Neural cell (in vitro differentiated cells): ENCODE measurements at regions not wholly inside any gene's neighbourhood (a gene's known extent, or its start where the extent isn't known, plus 50 kb on each side); places are given as distances from the start of the nearest gene placed in this dataset.

ENCODE experiments used
- H2AFZ ChIP-seq: fragments of 200-600, 300-800 bp; sonication (generic), shearing (Covaris generic); 2 replicates; pipeline ENCODE4 v1.6.0; 2014; ENCODE audit warnings: low read depth, mild to moderate bottlenecking, antibody characterized with exemption, low read length, moderate library complexity
- H3F3A ChIP-seq: fragments of 200-600 bp; shearing (Covaris generic); 2 replicates; pipeline ENCODE4 v1.6.1; 2016; ENCODE audit warnings: mild to moderate bottlenecking, moderate library complexity, mixed read lengths, antibody characterized with exemption, low read length; ENCODE audit not compliant: insufficient read depth, poor library complexity, severe bottlenecking
- H3K27ac ChIP-seq: fragments of 200-600, 300-800 bp; sonication (generic), shearing (Covaris generic); 2 replicates; pipeline ENCODE4 v1.5.1; 2014; ENCODE audit warnings: mild to moderate bottlenecking, low read length, moderate library complexity
- H3K27me3 ChIP-seq: fragments of 300-800, 200-600 bp; sonication (generic), shearing (Covaris generic); 2 replicates; pipeline ENCODE4 v1.6.0; 2014; ENCODE audit warnings: mild to moderate bottlenecking, low read depth, low read length, moderate library complexity; ENCODE audit not compliant: insufficient read depth
- H3K36me3 ChIP-seq: fragments of 300-800, 200-600 bp; sonication (generic), shearing (Covaris generic); 2 replicates; pipeline ENCODE4 v1.5.1; 2014; ENCODE audit warnings: mild to moderate bottlenecking, antibody characterized with exemption, low read length, moderate library complexity; ENCODE audit not compliant: insufficient read depth
- H3K4me2 ChIP-seq: fragments of 300-800, 200-600 bp; sonication (generic), shearing (Covaris generic); 2 replicates; pipeline ENCODE4 v1.6.0; 2014; ENCODE audit warnings: mild to moderate bottlenecking, low read length
- H3K4me3 ChIP-seq: fragments of 300-800, 200-600 bp; sonication (generic), shearing (Covaris generic); 2 replicates; pipeline ENCODE4 v1.5.1; 2014; ENCODE audit warnings: mild to moderate bottlenecking, low read length, moderate library complexity
- H3K79me2 ChIP-seq: fragments of 200-600 bp; shearing (Covaris generic); replicated peaks from 2 replicates; pipeline ENCODE4 v1.6.0; 2014; ENCODE audit warnings: mild to moderate bottlenecking, low read length, moderate library complexity; ENCODE audit not compliant: insufficient read depth
- H3K9ac ChIP-seq: fragments of 300-800, 200-600 bp; sonication (generic), shearing (Covaris generic); 2 replicates; pipeline ENCODE4 v1.6.1; 2016; ENCODE audit warnings: mild to moderate bottlenecking, low read length, mixed read lengths
- H3K9me2 ChIP-seq: fragments of 200-600 bp; shearing (Covaris generic); 2 replicates; pipeline ENCODE4 v1.6.1; 2016; ENCODE audit warnings: mild to moderate bottlenecking, low read length, mixed read lengths; ENCODE audit not compliant: insufficient read depth
- H3K9me3 ChIP-seq: fragments of 200-600, 300-800 bp; sonication (generic), shearing (Covaris generic); 2 replicates; pipeline ENCODE4 v1.6.1; 2016; ENCODE audit warnings: mild to moderate bottlenecking, mixed run types, low read length, moderate library complexity, mixed read lengths
- H4K20me1 ChIP-seq: fragments of 200-600 bp; shearing (Covaris generic); 2 replicates; pipeline ENCODE4 v1.6.1; 2016; ENCODE audit warnings: mild to moderate bottlenecking, mixed run types; ENCODE audit not compliant: insufficient read depth
- CTCF ChIP-seq: fragments of 450-650 bp; IDR thresholded peaks from 2 replicates; pipeline ENCODE4 v1.5.1; 2014; ENCODE audit warnings: antibody characterized with exemption, mild to moderate bottlenecking, moderate library complexity; ENCODE audit not compliant: poor library complexity, severe bottlenecking
- EP300 ChIP-seq: fragments of 450-650 bp; conservative IDR thresholded peaks from 2 replicates; pipeline ENCODE4 v1.6.1; 2014; ENCODE audit warnings: antibody characterized with exemption, mild to moderate bottlenecking, moderate library complexity; ENCODE audit not compliant: poor library complexity, severe bottlenecking
- EZH2 ChIP-seq: fragments of 200-600, 300-800 bp; shearing (Covaris generic), sonication (generic); IDR thresholded peaks from 2 replicates; pipeline ENCODE4 v1.6.1; 2014; ENCODE audit warnings: antibody characterized with exemption, low read length, borderline replicate concordance, mild to moderate bottlenecking; ENCODE audit not compliant: insufficient read depth, poor library complexity, severe bottlenecking
- MXI1 ChIP-seq: fragments of 450-650 bp; conservative IDR thresholded peaks from 2 replicates; pipeline ENCODE4 v1.6.1; 2014; ENCODE audit warnings: antibody characterized with exemption, mild to moderate bottlenecking; ENCODE audit not compliant: poor library complexity, severe bottlenecking
- POLR2AphosphoS5 ChIP-seq: IDR thresholded peaks from 2 replicates; pipeline ENCODE4 v1.6.1; 2012
- RAD21 ChIP-seq: fragments of 450-650 bp; conservative IDR thresholded peaks from 2 replicates; pipeline ENCODE4 v1.6.1; 2014; ENCODE audit warnings: antibody characterized with exemption, mild to moderate bottlenecking, moderate library complexity
- REST ChIP-seq: IDR thresholded peaks from 2 replicates; pipeline ENCODE4 v1.6.1; 2012; ENCODE audit warnings: borderline replicate concordance
- SMC3 ChIP-seq: fragments of 450-650 bp; conservative IDR thresholded peaks from 2 replicates; pipeline ENCODE4 v1.6.1; 2014; ENCODE audit warnings: antibody characterized with exemption, mild to moderate bottlenecking, moderate library complexity; ENCODE audit not compliant: poor library complexity
- TAF1 ChIP-seq: IDR thresholded peaks from 2 replicates; pipeline ENCODE4 v1.6.1; 2012; ENCODE audit warnings: low read depth

GRCh38 chr4:138588501-138588900 lies 346.4 kb upstream of the SLC7A11 start:
- Histone ChIP-seq H3F3A (no peaks in the 10 kb centered on the region), H3K27me3 (no peaks in the 10 kb centered on the region), H4K20me1 (no peaks in the 10 kb centered on the region), H3K4me2 (no peak overlapping the region), H2AFZ (no peak overlapping the region), H3K79me2 (no peaks in the 10 kb centered on the region), H3K36me3 (no peaks in the 10 kb centered on the region), H3K9me2 (no peaks in the 10 kb centered on the region), H3K9ac (no peak overlapping the region), H3K4me3 (no peak overlapping the region), H3K27ac (no peak overlapping the region), H3K9me3 (no peaks in the 10 kb centered on the region)
- no peak for TF ChIP-seq CTCF
- TF ChIP-seq EZH2, result no peak
- no peak for TF ChIP-seq EP300
- no peak for TF ChIP-seq MXI1
- no peak for TF ChIP-seq REST
- no peak for TF ChIP-seq SMC3
- TF ChIP-seq POLR2AphosphoS5, result no peak

- H2AFZ ChIP-seq, result no peak overlapping the region
Observed at GRCh38 chr4:138579146-138579545, 337.0 kb upstream of the SLC7A11 start.

More at GRCh38 chr4:138579146-138579545, 337.0 kb upstream of the SLC7A11 start:
- H3K4me2 ChIP-seq, result no peak overlapping the region
- H3K9me2 ChIP-seq, result no peaks in the 10 kb centered on the region
- no peaks in the 10 kb centered on the region for H3F3A ChIP-seq
- no peak overlapping the region for H3K4me3 ChIP-seq
- H3K27me3 ChIP-seq, result no peaks in the 10 kb centered on the region
- H4K20me1 ChIP-seq, result no peaks in the 10 kb centered on the region
- H3K27ac ChIP-seq, result no peak overlapping the region
- TF ChIP-seq SMC3 (no peak), POLR2AphosphoS5 (no peak), TAF1 (no peak), EZH2 (no peak), RAD21 (no peak), EP300 (no peak), REST (no peak), MXI1 (no peak), CTCF (no peak)
- H3K9me3 ChIP-seq, result peaks cover 5% of the 10 kb centered on the region
- H3K79me2 ChIP-seq, result no peaks in the 10 kb centered on the region
- no peak overlapping the region for H3K9ac ChIP-seq
- H3K36me3 ChIP-seq, result no peaks in the 10 kb centered on the region
